Mesenchymal stem cell (in vitro differentiated cells and primary cell): ENCODE measurements at regions not wholly inside any gene's neighbourhood (a gene's known extent, or its start where the extent isn't known, plus 50 kb on each side); places are given as distances from the start of the nearest gene placed in this dataset.
A peak's percentile ranks its signal among the peaks of the same experiment; 100 is the strongest.

Experiments
- DNase-seq: peaks from one replicate; pipeline ENCODE4 v3.0.0-alpha.2; 2013
- H2AFZ ChIP-seq: one replicate; pipeline ENCODE4 v1.6.1; 2013; ENCODE audit warnings: low read depth, mild to moderate bottlenecking, control low read depth, inconsistent platforms, low read length, moderate library complexity
- H2AK5ac ChIP-seq: 2 replicates; pipeline ENCODE4 v1.6.1; 2013; ENCODE audit warnings: low read length, moderate library complexity, mild to moderate bottlenecking, inconsistent platforms; ENCODE audit not compliant: severe bottlenecking
- H2BK120ac ChIP-seq: one replicate; pipeline ENCODE4 v1.6.1; 2013; ENCODE audit warnings: low read depth, mild to moderate bottlenecking, inconsistent platforms, low read length, moderate library complexity
- H2BK12ac ChIP-seq, 2 experiments: one replicate each; pipeline ENCODE4 v1.6.1; 2013; ENCODE audit warnings: inconsistent platforms in 2 of 2, low read length in 2 of 2, mild to moderate bottlenecking in 2 of 2, moderate library complexity in 2 of 2, control low read depth in 1 of 2
- H2BK15ac ChIP-seq: one replicate; pipeline ENCODE4 v1.6.1; 2013; ENCODE audit warnings: mild to moderate bottlenecking, low read depth, inconsistent platforms; ENCODE audit not compliant: poor library complexity, severe bottlenecking
- H2BK5ac ChIP-seq: 2 replicates; pipeline ENCODE4 v1.6.1; 2013; ENCODE audit warnings: low read depth, mild to moderate bottlenecking, low read length, control low read depth, inconsistent platforms; ENCODE audit not compliant: poor library complexity, severe bottlenecking
- H3K14ac ChIP-seq, 2 experiments: one replicate each; pipeline ENCODE4 v1.6.1; 2013; ENCODE audit warnings: inconsistent platforms in 2 of 2, low read length in 2 of 2, control low read depth in 1 of 2, mild to moderate bottlenecking in 1 of 2, moderate library complexity in 1 of 2
- H3K18ac ChIP-seq, 2 experiments: one replicate each; pipeline ENCODE4 v1.6.1; 2013; ENCODE audit warnings: inconsistent platforms in 2 of 2, low read length in 2 of 2, control low read depth in 1 of 2, low read depth in 1 of 2, mild to moderate bottlenecking in 1 of 2
- H3K23ac ChIP-seq, 2 experiments: one replicate each; pipeline ENCODE4 v1.6.1; 2013; ENCODE audit warnings: inconsistent platforms in 2 of 2, low read length in 2 of 2, mild to moderate bottlenecking in 2 of 2, moderate library complexity in 2 of 2, control low read depth in 1 of 2
- H3K27ac ChIP-seq: 2 replicates; pipeline ENCODE4 v1.5.1; 2013; ENCODE audit warnings: mild to moderate bottlenecking, moderate library complexity, low read length, control low read depth, inconsistent platforms; ENCODE audit not compliant: poor library complexity, severe bottlenecking
- H3K27me3 ChIP-seq, 2 experiments: 2 replicates each; pipeline versions ENCODE4 v1.6.1 to v1.7.0; 2013; ENCODE audit warnings: low read length in 2 of 2, mild to moderate bottlenecking in 2 of 2, moderate library complexity in 2 of 2, control low read depth in 1 of 2, inconsistent platforms in 1 of 2; ENCODE audit not compliant: control insufficient read depth in 1 of 2, insufficient read depth in 1 of 2
- H3K36me3 ChIP-seq, 2 experiments: 2 replicates each; pipeline versions ENCODE4 v1.6.1 to v1.7.0; 2013; ENCODE audit warnings: low read length in 2 of 2, control low read depth in 1 of 2, inconsistent platforms in 1 of 2, low read depth in 1 of 2, mild to moderate bottlenecking in 1 of 2; ENCODE audit not compliant: insufficient read depth in 2 of 2, control insufficient read depth in 1 of 2
- H3K4ac ChIP-seq, 2 experiments: one replicate each; pipeline ENCODE4 v1.6.1; 2013; ENCODE audit warnings: inconsistent platforms in 2 of 2, low read length in 2 of 2, mild to moderate bottlenecking in 2 of 2, moderate library complexity in 2 of 2, control low read depth in 1 of 2, low read depth in 1 of 2
- H3K4me1 ChIP-seq: 2 replicates; pipeline ENCODE4 v1.6.1; 2013; ENCODE audit warnings: low read depth, low read length, control low read depth; ENCODE audit not compliant: control insufficient read depth, insufficient read depth
- H3K4me2 ChIP-seq: 2 replicates; pipeline ENCODE4 v1.6.1; 2013; ENCODE audit warnings: low read length, mild to moderate bottlenecking, inconsistent platforms; ENCODE audit not compliant: poor library complexity, severe bottlenecking
- H3K4me3 ChIP-seq, 2 experiments: 2 replicates each; pipeline versions ENCODE4 v1.5.1 to v1.7.0; 2013; ENCODE audit warnings: low read length in 2 of 2, mild to moderate bottlenecking in 2 of 2, control low read depth in 1 of 2, low read depth in 1 of 2; ENCODE audit not compliant: insufficient read depth in 1 of 2
- H3K79me1 ChIP-seq: replicated peaks from 2 replicates; pipeline ENCODE4 v1.6.1; 2013; ENCODE audit warnings: mild to moderate bottlenecking, control low read depth, low read length, inconsistent platforms; ENCODE audit not compliant: poor library complexity, severe bottlenecking
- H3K9ac ChIP-seq: 2 replicates; pipeline ENCODE4 v1.7.0; 2013; ENCODE audit warnings: mild to moderate bottlenecking, low read length, moderate library complexity
- H3K9me3 ChIP-seq: 2 replicates; pipeline ENCODE4 v1.7.0; 2013; ENCODE audit warnings: mild to moderate bottlenecking, low read length; ENCODE audit not compliant: control insufficient read depth
- H4K8ac ChIP-seq: one replicate; pipeline ENCODE4 v1.6.1; 2013; ENCODE audit warnings: inconsistent platforms, mild to moderate bottlenecking, low read length, moderate library complexity
- H4K91ac ChIP-seq: one replicate; pipeline ENCODE4 v1.6.1; 2013; ENCODE audit warnings: mild to moderate bottlenecking, low read length, inconsistent platforms
- WGBS: methylation state at CpG from one replicate; pipeline ENCODE4 v1.1.7; 2013; ENCODE audit warnings: mixed read lengths; 5-methylcytosine and 5-hydroxymethylcytosine counted together

DNA sequence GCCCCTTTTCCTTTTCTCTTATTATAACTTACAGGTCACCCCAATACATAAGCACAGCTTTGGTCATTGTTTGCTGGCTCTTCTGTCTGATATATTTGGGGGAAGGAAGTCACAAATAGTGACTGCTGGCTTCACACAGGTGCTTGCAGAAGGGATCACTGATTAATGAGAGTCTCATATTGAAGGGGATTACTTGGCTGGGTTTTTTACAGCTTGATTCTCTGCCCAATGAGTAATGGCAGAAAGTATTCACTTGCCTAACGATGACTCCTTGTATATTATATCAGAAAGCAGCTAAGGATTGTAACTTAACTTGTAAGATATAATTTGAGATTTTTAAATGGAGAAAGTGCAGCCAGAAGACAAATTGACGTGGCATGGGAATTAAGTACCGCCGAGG is 119.3 kb upstream of the PFN2 start:
- Histone ChIP-seq H3K36me3 (no peaks in the 10 kb centered on the region), H3K9me3 (no peaks in the 10 kb centered on the region), H4K8ac (no peak overlapping the region), H3K18ac (no peak overlapping the region), H4K91ac (no peak overlapping the region), H2BK12ac (no peak overlapping the region), H3K79me1 (no peaks in the 10 kb centered on the region), H2AK5ac (no peak overlapping the region), H3K4me2 (no peak overlapping the region), H3K4me3 (no peak overlapping the region), H3K23ac (no peak overlapping the region), H3K27ac (no peak overlapping the region), H3K14ac (no peak overlapping the region), H2BK15ac (no peak overlapping the region), H3K27me3 (no peaks in the 10 kb centered on the region), H2BK120ac (no peak overlapping the region), H3K4ac (no peak overlapping the region), H3K4me1 (peaks cover 10% of the 10 kb centered on the region), H3K9ac (no peak overlapping the region), H2AFZ (no peak overlapping the region), H2BK5ac (no peak overlapping the region)
- WGBS: 89% methylated on average over 4 of the region's 4 CpGs
- DNase-seq: no peak

DNA sequence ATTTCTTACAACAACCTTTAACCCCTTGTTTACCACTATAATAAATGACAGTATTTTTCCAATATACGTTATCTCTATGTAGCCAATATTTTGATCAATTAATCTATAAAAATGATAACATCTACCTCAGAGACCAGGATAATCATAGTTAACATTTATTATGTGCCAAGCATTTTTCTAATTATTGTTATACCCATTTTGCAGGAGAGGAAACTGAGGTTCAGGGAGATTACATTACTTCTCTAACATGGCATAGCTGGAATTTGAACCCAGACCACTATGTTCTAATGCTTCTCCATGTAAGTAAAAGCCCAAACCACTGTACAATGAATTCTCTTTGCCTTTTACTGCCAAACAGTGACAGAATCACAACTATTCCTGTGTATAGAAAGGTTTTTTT is 113.4 kb upstream of the PFN2 start:
- no peak overlapping the region for H2BK12ac ChIP-seq
- no peak overlapping the region for H3K27ac ChIP-seq
- no peaks in the 10 kb centered on the region for H3K36me3 ChIP-seq
- no peak for DNase-seq
- no peaks in the 10 kb centered on the region for H3K79me1 ChIP-seq
- H3K4me1 ChIP-seq: peaks cover 8% of the 10 kb centered on the region
- H4K8ac ChIP-seq: no peak overlapping the region
- no peak overlapping the region for H2BK120ac ChIP-seq
- no peak overlapping the region for H3K14ac ChIP-seq
- H3K9me3 ChIP-seq: no peaks in the 10 kb centered on the region
- H3K4ac ChIP-seq: no peak overlapping the region
- no peak overlapping the region for H2AK5ac ChIP-seq
- no peak overlapping the region for H3K18ac ChIP-seq
- peak overlapping the region in 1 of 2 experiments; percentile 74 for H3K4me3 ChIP-seq
- H3K23ac ChIP-seq: no peak overlapping the region
- no peak overlapping the region for H3K4me2 ChIP-seq
- no peaks in the 10 kb centered on the region for H3K27me3 ChIP-seq
- no peak overlapping the region for H2AFZ ChIP-seq
- peak overlapping the region; percentile 71 for H3K9ac ChIP-seq
- H4K91ac ChIP-seq: no peak overlapping the region
- H2BK15ac ChIP-seq: no peak overlapping the region
- H2BK5ac ChIP-seq: no peak overlapping the region
- WGBS: no CpG with 5 or more reads among the region's 1 CpG

DNA sequence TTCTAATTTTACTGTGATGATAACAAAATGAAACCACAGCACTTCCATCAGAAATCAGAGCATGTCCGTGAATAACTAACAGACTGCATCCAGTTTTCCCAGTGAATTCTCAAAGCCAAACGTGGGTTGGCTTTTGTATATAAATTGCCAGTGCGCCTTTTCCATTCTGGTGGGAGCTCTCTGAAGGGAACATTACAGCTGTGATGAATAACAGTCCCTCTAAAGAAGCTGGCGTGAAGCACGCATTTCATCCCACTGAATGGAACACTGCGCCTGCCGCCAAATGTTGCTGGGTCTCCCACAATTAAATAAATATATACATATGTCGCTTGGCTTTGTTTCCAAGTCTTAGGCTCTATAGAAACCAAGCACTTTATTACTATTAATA is 113.0 kb upstream of the PFN2 start:
- Histone ChIP-seq H2BK15ac (no peak overlapping the region), H2BK12ac (no peak overlapping the region), H3K4ac (no peak overlapping the region), H3K18ac (no peak overlapping the region), H4K8ac (no peak overlapping the region), H2AK5ac (no peak overlapping the region), H3K27me3 (no peaks in the 10 kb centered on the region), H3K4me2 (no peak overlapping the region), H3K9me3 (no peaks in the 10 kb centered on the region), H3K23ac (no peak overlapping the region), H2AFZ (no peak overlapping the region), H3K79me1 (no peaks in the 10 kb centered on the region), H2BK5ac (no peak overlapping the region), H3K4me1 (peaks cover 12% of the 10 kb centered on the region), H2BK120ac (no peak overlapping the region), H3K36me3 (no peaks in the 10 kb centered on the region), H3K27ac (no peak overlapping the region), H3K14ac (no peak overlapping the region), H3K4me3 (peak overlapping the region in 1 of 2 experiments; percentile 74), H4K91ac (no peak overlapping the region), H3K9ac (peak overlapping the region; percentile 71)
- DNase-seq: peak; percentile 72
- WGBS: 61% methylated on average over 7 of the region's 8 CpGs

DNA sequence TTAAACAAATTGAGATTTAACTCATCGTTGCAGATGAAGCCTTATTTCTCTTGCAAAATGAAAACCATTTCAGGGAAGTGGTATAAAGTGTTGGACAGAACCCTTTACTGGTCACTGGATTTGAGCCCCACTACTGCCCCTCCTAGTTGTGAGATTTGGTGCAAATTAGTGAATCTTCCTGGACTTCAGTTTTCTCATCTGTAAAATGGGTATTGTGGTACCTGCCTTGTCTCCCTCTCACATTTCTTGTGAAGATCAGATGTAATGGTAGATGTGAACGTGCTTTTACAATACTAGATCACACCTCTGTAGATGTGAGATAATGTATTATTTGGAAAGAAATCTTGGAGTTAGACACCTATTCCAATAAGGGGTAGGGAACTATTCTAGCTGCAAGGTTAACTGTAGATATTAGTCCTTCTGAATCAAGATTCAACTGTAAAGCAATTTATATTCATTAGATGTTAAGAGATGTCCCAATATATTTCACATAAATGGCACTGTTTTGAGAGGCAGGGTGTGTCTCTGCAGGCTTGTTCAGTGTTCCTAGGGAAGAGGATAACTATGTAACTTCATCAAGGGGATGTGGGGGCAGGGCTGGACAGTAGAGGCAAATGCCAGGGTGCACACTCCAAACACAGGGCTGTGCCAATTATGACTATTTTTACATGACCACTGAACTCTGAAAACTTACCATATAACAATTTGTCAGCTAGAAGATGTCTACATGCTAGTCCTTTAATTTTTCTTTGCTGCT is 112.4 kb upstream of the PFN2 start:
- Histone ChIP-seq H2AFZ (no peak overlapping the region), H3K27me3 (no peaks in the 10 kb centered on the region), H3K9me3 (no peaks in the 10 kb centered on the region), H2BK120ac (no peak overlapping the region), H3K23ac (no peak overlapping the region), H2AK5ac (no peak overlapping the region), H3K4ac (peak overlapping the region in 1 of 2 experiments; percentile 41), H3K4me2 (no peak overlapping the region), H4K91ac (no peak overlapping the region), H3K9ac (peak overlapping the region; percentile 71), H3K4me3 (peak overlapping the region in 1 of 2 experiments; percentile 74), H3K4me1 (peaks cover 13% of the 10 kb centered on the region), H3K14ac (no peak overlapping the region), H3K27ac (no peak overlapping the region), H3K36me3 (no peaks in the 10 kb centered on the region), H2BK15ac (no peak overlapping the region), H4K8ac (no peak overlapping the region), H3K18ac (peak overlapping the region; percentile 45 to 76), H2BK5ac (no peak overlapping the region), H2BK12ac (peak overlapping the region in 1 of 2 experiments; percentile 63), H3K79me1 (no peaks in the 10 kb centered on the region)
- DNase-seq: no peak
- WGBS: 100% methylated on average over 2 of the region's 2 CpGs
